ENCODE measurements at regions not wholly inside any gene's neighbourhood (a gene's known extent, or its start where the extent isn't known, plus 50 kb on each side); places are given as distances from the start of the nearest gene placed in this dataset.

DNA sequence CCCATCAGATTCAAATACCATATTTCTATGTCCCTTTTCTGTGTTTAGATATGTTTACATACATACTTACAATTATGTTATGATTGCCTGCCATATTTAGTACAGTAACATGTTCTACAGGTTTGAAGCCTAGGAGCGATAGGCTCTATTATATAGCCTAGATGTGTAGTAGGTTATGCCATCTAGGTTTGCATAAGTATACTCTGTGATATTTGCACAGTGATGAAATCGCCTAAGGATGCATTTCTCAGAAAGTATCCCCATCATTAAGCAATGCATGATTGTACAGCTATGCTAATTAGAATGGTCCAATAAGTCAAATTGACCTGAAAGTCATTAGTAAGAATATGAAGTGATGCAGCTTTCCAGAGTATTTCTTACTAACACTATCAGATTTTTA is 1171.7 kb upstream of the LRRTM3 start:
- H3K4me1 Mint-ChIP-seq, result peaks cover 7% of the 10 kb centered on the region
- H3K4me1 ChIP-seq (ENCODE audit: control insufficient read depth, insufficient read depth, low read length), result no peaks in the 10 kb centered on the region
- H3K9me3 ChIP-seq (ENCODE audit: control insufficient read depth, low read length), result no peaks in the 10 kb centered on the region
- H3K4me3 Mint-ChIP-seq, result no peak overlapping the region
- H3K36me3 ChIP-seq (ENCODE audit: control insufficient read depth, insufficient read depth, low read length), result no peaks in the 10 kb centered on the region
- no peak for DNase-seq
- H3K27ac Mint-ChIP-seq, result no peak overlapping the region
- H3K4me3 ChIP-seq (ENCODE audit: low read length), result no peak overlapping the region
- no peaks in the 10 kb centered on the region for H3K27me3 Mint-ChIP-seq (ENCODE audit: insufficient read depth)
- WGBS, 2 experiments (ENCODE audit: insufficient coverage in 1 of 2, insufficient read length in 1 of 2), result 67 to 100% methylated on average over 1 to 2 of the region's 2 CpGs
- H3K36me3 Mint-ChIP-seq (ENCODE audit: low read depth), result no peaks in the 10 kb centered on the region
- no peaks in the 10 kb centered on the region for H3K9me3 Mint-ChIP-seq
- TF ChIP-seq, protein P1, sequence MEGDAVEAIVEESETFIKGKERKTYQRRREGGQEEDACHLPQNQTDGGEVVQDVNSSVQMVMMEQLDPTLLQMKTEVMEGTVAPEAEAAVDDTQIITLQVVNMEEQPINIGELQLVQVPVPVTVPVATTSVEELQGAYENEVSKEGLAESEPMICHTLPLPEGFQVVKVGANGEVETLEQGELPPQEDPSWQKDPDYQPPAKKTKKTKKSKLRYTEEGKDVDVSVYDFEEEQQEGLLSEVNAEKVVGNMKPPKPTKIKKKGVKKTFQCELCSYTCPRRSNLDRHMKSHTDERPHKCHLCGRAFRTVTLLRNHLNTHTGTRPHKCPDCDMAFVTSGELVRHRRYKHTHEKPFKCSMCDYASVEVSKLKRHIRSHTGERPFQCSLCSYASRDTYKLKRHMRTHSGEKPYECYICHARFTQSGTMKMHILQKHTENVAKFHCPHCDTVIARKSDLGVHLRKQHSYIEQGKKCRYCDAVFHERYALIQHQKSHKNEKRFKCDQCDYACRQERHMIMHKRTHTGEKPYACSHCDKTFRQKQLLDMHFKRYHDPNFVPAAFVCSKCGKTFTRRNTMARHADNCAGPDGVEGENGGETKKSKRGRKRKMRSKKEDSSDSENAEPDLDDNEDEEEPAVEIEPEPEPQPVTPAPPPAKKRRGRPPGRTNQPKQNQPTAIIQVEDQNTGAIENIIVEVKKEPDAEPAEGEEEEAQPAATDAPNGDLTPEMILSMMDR (conservative IDR thresholded peaks at IDR 0.05), result no peak
- no peak overlapping the region for H3K27ac ChIP-seq (ENCODE audit: low read depth, low read length)
- no peaks in the 10 kb centered on the region for H3K27me3 ChIP-seq (ENCODE audit: control insufficient read depth, insufficient read depth, low read length, poor library complexity, severe bottlenecking)
- H3K9ac ChIP-seq (ENCODE audit: extremely low read depth, low read length, poor library complexity, severe bottlenecking), result no peak overlapping the region

- H3K4me1 Mint-ChIP-seq, result no peaks in the 10 kb centered on the region
- no peak overlapping the region for H3K9ac ChIP-seq (ENCODE audit: extremely low read depth, low read length, poor library complexity, severe bottlenecking)
- H3K4me3 ChIP-seq (ENCODE audit: low read length), result no peak overlapping the region
- no peak overlapping the region for H3K27ac ChIP-seq (ENCODE audit: low read depth, low read length)
- TF ChIP-seq, protein P1 (conservative IDR thresholded peaks at IDR 0.05), result no peak
- DNase-seq, result no peak
- H3K9me3 Mint-ChIP-seq, result peaks cover 6% of the 10 kb centered on the region
- H3K36me3 ChIP-seq (ENCODE audit: control insufficient read depth, insufficient read depth, low read length), result no peaks in the 10 kb centered on the region
- H3K36me3 Mint-ChIP-seq (ENCODE audit: low read depth), result no peaks in the 10 kb centered on the region
- no peaks in the 10 kb centered on the region for H3K4me1 ChIP-seq (ENCODE audit: control insufficient read depth, insufficient read depth, low read length)
- H3K9me3 ChIP-seq (ENCODE audit: control insufficient read depth, low read length), result no peaks in the 10 kb centered on the region
- no peaks in the 10 kb centered on the region for H3K27me3 ChIP-seq (ENCODE audit: control insufficient read depth, insufficient read depth, low read length, poor library complexity, severe bottlenecking)
- H3K27ac Mint-ChIP-seq, result no peak overlapping the region
- H3K4me3 Mint-ChIP-seq, result no peak overlapping the region
- 97% methylated on average over 3 of the region's 3 CpGs; no CpG with 5 or more reads in 1 of the 2 experiments for WGBS, 2 experiments (ENCODE audit: insufficient coverage in 1 of 2, insufficient read length in 1 of 2)
- no peaks in the 10 kb centered on the region for H3K27me3 Mint-ChIP-seq (ENCODE audit: insufficient read depth)
Observed at GRCh38 chr10:65762311-65762710, 1163.5 kb upstream of the LRRTM3 start.

DNA sequence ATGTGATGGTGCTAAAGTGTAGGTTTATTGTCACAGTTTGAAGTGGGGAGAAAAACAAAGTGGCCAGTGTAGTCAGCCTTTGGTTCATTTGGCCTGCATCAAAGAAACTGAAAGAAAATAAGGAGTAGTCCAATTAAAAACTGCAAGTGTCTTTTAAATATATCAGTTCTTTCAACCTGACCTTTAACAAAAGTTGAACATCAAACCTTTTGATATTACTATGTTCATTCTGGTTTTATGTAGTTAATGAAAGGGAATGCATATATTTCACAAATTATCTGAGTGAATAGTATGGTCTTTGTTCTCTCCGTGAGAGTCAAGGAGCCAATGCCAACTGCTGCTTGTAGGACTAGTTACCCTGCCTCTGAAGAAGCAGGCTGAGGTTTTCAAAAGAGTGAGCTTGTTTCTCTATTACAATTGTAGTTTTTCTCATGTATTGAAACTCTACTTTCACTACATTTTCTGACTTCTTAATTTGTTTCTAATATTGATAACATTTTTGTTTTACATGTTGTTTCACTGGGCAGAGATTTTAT is 1160.8 kb upstream of the LRRTM3 start:
- no peaks in the 10 kb centered on the region for H3K9me3 ChIP-seq (ENCODE audit: control insufficient read depth, low read length)
- Mint-ChIP-seq H3K9me3 (peaks cover 6% of the 10 kb centered on the region), H3K27ac (no peak overlapping the region), H3K36me3 (ENCODE audit: low read depth) (no peaks in the 10 kb centered on the region), H3K4me1 (no peaks in the 10 kb centered on the region), H3K4me3 (no peak overlapping the region), H3K27me3 (ENCODE audit: insufficient read depth) (no peaks in the 10 kb centered on the region)
- DNase-seq, result no peak
- no peak overlapping the region for H3K4me3 ChIP-seq (ENCODE audit: low read length)
- H3K27me3 ChIP-seq (ENCODE audit: control insufficient read depth, insufficient read depth, low read length, poor library complexity, severe bottlenecking), result no peaks in the 10 kb centered on the region
- H3K4me1 ChIP-seq (ENCODE audit: control insufficient read depth, insufficient read depth, low read length), result no peaks in the 10 kb centered on the region
- TF ChIP-seq, protein P1 (conservative IDR thresholded peaks at IDR 0.05), result no peak
- H3K36me3 ChIP-seq (ENCODE audit: control insufficient read depth, insufficient read depth, low read length), result no peaks in the 10 kb centered on the region
- 83% methylated on average over 1 of the region's 1 CpG; no CpG with 5 or more reads in 1 of the 2 experiments for WGBS, 2 experiments (ENCODE audit: insufficient coverage in 1 of 2, insufficient read length in 1 of 2)
- H3K9ac ChIP-seq (ENCODE audit: extremely low read depth, low read length, poor library complexity, severe bottlenecking), result no peak overlapping the region
- H3K27ac ChIP-seq (ENCODE audit: low read depth, low read length), result no peak overlapping the region
